Choroid plexus epithelial cell (primary cell): ENCODE measurements at regions not wholly inside any gene's neighbourhood (a gene's known extent, or its start where the extent isn't known, plus 50 kb on each side); places are given as distances from the start of the nearest gene placed in this dataset.

Experiments
- DNase-seq: peaks from one replicate; pipeline ENCODE4 v3.0.0-alpha.2; 2010; ENCODE audit warnings: low read depth
- H3K4me3 ChIP-seq: 2 replicates; pipeline ENCODE4 v1.5.1; 2011; ENCODE audit warnings: low read depth, mild to moderate bottlenecking, control low read depth, low read length, moderate library complexity
- TF ChIP-seq, protein P1 (sequence below): conservative IDR thresholded peaks from 2 replicates; pipeline ENCODE4 v1.5.1; 2011; ENCODE audit warnings: low read depth, mild to moderate bottlenecking, control low read depth, inconsistent platforms, low read length, moderate library complexity

DNA sequence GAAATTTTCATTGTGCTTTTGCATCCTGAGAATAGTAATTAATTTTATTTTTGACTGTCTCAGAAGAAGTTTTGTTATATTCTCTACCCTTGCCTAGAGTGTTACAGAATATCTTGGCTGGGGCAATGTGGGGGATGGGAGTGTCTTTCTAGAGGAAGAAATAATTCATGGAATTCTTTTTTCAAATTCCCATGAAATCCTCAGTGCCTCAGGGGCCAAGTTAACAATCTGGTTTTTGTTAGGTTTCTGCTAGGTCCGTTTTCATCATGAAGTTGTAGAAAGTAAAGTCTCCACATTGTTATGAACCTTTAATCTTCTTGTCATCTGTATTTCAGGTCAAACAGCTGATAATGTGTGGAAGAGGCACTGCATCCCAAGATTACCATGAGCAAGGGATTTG is 145.6 kb upstream of the GYPC start:
- no peak for DNase-seq
- TF ChIP-seq, protein P1, sequence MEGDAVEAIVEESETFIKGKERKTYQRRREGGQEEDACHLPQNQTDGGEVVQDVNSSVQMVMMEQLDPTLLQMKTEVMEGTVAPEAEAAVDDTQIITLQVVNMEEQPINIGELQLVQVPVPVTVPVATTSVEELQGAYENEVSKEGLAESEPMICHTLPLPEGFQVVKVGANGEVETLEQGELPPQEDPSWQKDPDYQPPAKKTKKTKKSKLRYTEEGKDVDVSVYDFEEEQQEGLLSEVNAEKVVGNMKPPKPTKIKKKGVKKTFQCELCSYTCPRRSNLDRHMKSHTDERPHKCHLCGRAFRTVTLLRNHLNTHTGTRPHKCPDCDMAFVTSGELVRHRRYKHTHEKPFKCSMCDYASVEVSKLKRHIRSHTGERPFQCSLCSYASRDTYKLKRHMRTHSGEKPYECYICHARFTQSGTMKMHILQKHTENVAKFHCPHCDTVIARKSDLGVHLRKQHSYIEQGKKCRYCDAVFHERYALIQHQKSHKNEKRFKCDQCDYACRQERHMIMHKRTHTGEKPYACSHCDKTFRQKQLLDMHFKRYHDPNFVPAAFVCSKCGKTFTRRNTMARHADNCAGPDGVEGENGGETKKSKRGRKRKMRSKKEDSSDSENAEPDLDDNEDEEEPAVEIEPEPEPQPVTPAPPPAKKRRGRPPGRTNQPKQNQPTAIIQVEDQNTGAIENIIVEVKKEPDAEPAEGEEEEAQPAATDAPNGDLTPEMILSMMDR = no peak
- H3K4me3 ChIP-seq = no peak overlapping the region

DNA sequence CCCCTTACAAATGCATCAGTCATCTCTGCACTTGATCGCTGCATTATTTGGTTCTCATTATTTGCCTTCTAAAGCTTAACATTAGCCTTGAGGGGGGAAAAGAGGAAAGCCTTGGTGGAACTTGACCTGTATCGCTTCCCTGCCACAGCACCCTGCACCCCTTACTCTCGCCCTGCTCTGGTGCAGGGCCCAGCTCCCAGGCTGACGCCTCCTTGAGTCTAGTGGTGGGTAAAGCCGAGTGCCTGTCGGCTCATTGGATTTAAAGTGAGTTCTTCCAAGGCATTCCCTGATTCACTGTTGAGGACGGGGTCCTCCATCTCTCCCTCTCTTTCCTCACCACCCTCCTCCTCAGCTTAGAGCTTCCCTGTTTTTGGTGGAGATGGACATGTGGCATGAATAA is 145.0 kb upstream of the GYPC start:
- no peak overlapping the region for H3K4me3 ChIP-seq

DNA sequence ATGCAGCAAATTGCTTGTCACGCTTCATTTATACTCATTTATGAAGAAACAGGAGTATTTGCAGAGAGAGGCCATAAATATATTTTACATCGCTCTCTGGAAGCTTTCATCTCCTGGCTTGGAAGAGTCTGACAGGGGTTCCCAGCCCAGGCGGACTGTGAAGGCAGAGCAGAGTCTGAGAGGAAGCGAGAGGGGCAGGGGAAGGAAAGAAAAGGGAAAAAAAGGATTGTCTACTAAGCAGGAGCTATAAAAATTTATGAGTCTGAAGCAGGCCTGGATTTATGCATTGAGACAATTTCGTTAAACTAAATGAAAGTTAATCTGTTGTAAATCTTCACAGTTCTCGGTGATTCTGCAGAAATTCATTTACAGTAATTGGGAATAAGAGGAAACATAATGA is 143.9 kb upstream of the GYPC start:
- no peak for DNase-seq
- TF ChIP-seq, protein P1 = no peak
- no peak overlapping the region for H3K4me3 ChIP-seq

More for the DNA sequence above, 145.0 kb upstream of the GYPC start:
- DNase-seq = no peak
- TF ChIP-seq, protein P1 = no peak

DNA sequence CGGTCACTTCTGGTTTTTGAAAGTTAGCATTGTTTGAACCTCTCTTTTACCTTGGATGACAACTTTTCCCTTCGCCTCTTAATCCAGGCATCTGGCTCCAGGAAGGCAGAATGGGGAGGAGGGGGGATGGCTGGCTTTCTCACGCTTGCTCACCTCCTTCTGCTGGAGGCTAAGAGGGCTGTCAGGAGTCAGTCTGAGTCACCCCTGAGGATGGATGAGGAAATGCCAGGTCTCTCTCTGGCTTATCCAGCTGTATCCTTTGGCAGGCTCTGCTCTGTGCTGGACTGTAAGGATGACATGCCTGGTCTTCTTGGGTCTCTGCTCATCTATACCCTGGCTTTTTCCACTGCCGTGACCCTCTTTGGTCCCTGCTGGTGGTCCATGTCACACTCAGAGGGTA is 142.9 kb upstream of the GYPC start:
- no peak for DNase-seq
- TF ChIP-seq, protein P1 = no peak
- H3K4me3 ChIP-seq = no peak overlapping the region

DNA sequence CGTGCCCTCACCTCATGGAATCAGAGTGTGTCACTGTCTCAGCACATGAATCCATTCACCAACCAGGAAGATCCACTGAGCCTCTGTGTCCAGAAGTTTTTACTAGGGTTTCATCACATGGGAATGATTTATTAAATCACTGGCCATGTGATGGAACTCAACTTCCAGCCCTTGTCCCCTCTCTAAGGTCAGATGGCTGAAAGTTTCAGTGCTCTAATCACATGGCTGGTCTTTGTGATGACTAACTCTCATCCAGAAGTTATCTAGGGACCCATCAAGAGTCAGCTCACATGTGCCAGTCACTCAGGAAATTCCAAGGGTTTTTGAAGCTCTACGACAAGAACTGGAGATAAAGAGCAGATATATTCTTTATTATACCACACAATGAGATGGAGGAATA is 140.5 kb upstream of the GYPC start:
- DNase-seq = no peak
- TF ChIP-seq, protein P1 = no peak
- no peak overlapping the region for H3K4me3 ChIP-seq

DNA sequence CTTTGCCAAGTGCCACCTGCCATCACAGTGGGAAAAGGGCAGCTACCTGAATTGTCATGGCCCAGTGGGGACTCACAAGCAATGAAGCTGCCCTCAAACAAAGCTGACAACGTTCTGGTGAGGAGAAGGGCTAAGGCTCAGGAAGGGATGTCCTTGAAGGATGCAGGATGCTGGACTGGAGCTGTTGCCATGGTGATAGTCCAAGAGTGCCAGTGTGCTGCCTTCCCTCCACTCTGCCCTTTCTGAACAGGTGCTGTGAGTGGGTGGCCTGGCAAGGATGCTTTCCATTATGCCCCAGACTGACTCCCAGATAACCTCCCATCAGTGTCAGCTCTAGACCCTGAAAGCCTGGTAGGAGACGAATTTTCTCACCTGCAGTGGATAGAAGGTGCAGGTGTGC is 137.8 kb upstream of the GYPC start:
- no peak overlapping the region for H3K4me3 ChIP-seq
- DNase-seq = no peak
- TF ChIP-seq, protein P1 = no peak

DNA sequence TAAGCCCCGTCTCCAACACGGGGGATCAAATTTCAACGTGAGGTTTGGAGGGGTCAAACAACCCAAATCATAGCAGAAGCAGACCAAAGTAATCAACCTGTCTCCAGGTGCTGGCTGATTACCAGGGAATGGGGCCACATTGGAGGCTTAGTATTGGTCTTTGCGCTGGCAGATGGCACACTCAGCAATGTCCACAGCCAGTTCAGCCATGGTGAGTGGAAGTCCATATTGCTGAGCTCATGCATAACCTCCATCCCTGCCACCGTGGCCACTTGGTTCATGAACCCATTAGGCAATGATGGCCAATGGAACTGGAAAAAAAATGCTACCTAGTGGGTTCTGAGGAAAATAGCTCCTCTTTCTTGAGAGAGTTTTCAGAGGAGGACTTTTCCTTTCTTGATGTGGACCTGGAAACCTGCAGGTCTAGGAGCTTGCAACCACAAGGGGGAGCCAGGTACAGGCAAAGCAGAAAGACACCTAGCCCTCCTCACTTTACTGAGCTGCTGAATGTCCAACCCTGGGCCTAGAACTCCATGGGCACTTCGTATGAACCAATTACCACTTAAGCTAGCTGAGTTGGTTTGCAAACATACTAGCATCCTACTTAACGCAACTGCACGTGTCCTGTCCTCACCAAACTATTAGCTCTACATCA is 128.0 kb upstream of the GYPC start:
- peak; percentile 88 for DNase-seq
- TF ChIP-seq, protein P1 = peak; percentile 90
- no peak overlapping the region for H3K4me3 ChIP-seq
